Right ventricle myocardium superior (tissue), 1 donor: ENCODE measurements at regions not wholly inside any gene's neighbourhood (a gene's known extent, or its start where the extent isn't known, plus 50 kb on each side); places are given as distances from the start of the nearest gene placed in this dataset.
"Not testable (repeated sequence)": the region's sequence is repeated elsewhere in the genome, so short reads cannot be mapped to it uniquely, and the experiment has no call there.

ENCODE experiments used
- ATAC-seq: fragments of 200-7000 bp; cut with Tn5 transposase; one replicate; pipeline ENCODE4 v1.9.1; 2020; ENCODE audit warnings: mild to moderate bottlenecking; ENCODE audit not compliant: poor library complexity
- DNase-seq: peaks from one replicate; pipeline ENCODE4 v3.0.0-alpha.2; 2020
- intact Hi-C: fragments of 100-400 bp; cut with DNase I; formaldehyde crosslinking; loops from one replicate; pipeline ENCODE4 v1.11.2; 2022
- donor health status: DM: no; HTN: yes; CAD: no; lungs with severe emphysema.

DNA sequence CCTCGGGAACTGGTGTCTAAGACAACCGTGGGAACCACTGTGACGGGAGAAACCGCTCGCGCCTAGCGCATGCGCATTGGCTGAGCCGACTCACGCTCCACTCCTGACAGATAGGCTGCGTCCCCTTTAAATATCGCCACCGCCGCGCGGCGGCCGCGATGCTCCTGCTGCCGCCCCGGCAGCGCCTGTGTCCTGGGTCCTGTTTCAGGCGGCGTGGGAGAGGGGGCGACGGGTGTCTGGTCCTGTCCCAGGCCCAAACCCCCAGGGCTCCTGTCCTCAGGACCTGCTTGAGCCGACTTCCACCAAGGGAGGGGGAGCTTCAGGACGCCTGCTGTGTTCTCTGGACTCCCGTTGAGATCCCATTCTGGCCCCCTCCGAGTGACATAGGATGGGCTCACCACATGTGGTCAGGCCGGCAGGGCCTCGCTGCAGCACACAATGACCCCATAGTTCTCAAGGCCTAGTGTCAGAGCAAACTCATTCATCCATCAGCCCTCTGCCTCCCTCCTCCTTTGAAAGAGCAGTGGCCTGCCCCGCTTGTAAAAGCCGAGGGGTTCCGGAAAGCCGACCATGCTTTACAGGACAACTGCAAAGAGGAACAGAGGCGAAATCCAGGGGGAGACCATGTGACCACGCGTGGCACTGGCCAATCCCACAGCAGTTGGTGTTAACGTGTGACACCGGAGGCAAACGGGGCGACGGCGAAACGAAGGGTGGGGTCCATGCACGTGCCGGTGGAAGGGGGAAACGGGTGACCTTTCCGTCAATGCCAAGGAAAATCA, 710.0 kb upstream of the TPTE start:
- intact Hi-C loops, ATAC-seq, DNase-seq: not testable (repeated sequence)

DNA sequence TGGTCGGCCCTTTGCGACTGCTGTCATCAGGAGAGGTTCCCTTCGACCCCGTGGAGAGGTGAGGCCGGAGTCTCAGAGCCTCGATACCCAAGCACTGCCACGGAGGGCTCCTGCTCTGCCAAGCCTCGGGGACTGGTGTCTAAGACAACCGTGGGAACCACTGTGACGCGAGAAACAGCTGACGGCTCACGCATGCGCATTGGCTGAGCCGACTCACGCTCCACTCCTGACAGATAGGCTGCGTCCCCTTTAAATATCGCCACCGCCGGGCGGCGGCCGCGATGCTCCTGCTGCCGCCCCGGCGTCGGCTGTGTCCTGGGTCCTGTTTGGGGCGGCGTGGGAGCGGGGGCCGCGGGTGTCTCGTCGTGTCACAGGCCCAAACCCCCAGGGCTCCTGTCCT, 708.9 kb upstream of the TPTE start:
- DNase-seq, ATAC-seq, intact Hi-C loops: not testable (repeated sequence)

DNA sequence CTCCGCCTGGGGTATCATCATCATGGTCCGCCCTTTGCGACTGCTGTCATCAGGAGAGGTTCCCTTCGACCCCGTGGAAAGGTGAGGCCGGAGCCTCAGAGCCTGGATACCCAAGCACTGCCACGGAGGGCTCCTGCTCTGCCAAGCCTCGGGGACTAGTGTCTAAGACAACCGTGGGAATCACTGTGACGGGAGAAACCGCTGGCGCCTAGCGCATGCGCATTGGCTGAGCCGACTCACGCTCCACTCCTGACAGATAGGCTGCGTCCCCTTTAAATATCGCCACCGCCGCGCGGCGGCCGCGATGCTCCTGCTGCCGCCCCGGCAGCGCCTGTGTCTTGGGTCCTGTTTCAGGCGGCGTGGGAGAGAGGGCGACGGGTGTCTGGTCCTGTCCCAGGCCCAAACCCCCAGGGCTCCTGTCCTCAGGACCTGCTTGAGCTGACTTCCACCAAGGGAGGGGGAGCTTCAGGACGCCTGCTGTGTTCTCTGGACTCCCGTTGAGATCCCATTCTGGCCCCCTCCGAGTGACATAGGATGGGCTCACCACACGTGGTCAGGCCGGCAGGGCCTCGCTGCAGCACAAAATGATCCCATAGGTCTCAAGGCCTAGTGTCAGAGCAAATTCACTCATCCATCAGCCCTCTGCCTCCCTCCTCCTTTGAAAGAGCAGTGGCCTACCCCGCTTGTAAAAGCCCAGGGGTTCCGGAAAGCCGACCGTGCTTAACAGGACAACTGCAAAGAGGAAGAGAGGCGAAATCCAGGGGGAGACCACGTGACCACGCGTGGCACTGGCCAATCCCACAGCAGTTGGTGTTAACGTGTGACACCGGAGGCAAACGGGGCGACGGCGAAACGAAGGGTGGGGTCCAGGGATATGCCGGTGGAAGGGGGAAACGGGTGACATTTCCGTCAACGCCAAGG, 707.2 kb upstream of the TPTE start:
- ATAC-seq, intact Hi-C loops, DNase-seq: not testable (repeated sequence)

DNA sequence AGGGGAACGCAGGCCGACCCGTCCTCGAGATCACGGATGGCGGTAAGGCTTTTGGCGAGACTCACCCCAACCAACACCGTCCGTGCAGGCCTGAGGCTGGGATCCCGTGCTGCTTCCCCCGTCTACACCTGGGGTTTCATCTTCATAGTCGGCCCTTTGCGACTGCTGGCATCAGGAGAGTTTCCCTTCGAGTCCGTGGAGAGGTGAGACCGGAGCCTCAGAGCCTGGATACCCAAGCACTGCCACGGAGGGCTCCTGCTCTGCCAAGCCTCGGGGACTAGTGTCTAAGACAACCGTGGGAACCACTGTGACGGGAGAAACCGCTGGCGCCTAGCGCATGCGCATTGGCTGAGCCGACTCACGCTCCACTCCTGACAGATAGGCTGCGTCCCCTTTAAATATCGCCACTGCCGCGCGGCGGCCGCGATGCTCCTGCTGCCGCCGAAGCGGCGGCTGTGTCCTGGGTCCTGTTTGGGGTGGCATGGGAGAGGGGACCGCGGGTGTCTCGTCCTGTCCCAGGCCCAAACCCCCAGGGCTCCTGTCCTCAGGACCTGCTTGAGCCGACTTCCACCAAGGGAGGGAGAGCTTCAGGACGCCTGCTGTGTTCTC, 706.1 kb upstream of the TPTE start:
- ATAC-seq, DNase-seq, intact Hi-C loops: not testable (repeated sequence)

DNA sequence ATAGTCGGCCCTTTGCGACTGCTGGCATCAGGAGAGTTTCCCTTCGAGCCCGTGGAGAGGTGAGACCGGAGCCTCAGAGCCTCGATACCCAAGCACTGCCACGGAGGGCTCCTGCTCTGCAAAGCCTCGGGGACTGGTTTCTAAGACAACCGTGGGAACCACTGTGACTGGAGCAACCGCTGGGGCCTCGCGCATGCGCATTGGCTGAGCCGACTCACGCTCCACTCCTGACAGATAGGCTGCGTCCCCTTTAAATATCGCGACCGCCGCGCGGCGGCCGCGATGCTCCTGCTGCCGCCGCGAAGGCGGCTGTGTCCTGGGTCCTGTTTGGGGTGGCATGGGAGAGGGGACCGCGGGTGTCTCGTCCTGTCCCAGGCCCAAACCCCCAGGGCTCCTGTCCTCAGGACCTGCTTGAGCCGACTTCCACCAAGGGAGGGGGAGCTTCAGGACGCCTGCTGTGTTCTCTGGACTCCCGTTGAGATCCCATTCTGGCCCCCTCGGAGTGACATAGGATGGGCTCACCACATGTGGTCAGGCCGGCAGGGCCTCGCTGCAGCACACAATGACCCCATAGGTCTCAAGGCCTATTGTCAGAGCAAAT, 704.5 kb upstream of the TPTE start:
- ATAC-seq, DNase-seq, intact Hi-C loops: not testable (repeated sequence)

DNA sequence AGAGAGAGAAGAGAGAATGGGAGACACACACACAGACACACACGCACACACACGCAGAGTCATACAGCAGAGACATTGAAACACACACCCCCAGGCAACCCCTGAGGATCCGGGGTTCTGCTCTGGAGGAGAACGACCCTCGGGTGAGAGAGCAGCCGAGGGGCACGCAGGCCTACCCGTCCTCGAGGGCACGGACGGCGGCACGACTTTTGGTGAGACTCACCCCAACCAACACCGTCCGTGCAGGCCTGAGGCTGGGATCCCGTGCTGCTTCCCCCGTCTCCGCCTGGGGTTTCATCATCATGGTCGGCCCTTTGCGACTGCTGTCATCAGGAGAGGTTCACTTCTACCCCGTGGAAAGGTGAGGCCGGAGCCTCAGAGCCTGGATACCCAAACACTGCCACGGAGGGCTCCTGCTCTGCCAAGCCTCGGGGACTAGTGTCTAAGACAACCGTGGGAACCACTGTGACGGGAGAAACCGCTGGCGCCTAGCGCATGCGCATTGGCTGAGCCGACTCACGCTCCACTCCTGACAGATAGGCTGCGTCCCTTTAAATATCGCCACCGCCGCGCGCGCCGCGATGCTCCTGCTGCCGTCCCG, 703.4 kb upstream of the TPTE start:
- DNase-seq, ATAC-seq, intact Hi-C loops: not testable (repeated sequence)

DNA sequence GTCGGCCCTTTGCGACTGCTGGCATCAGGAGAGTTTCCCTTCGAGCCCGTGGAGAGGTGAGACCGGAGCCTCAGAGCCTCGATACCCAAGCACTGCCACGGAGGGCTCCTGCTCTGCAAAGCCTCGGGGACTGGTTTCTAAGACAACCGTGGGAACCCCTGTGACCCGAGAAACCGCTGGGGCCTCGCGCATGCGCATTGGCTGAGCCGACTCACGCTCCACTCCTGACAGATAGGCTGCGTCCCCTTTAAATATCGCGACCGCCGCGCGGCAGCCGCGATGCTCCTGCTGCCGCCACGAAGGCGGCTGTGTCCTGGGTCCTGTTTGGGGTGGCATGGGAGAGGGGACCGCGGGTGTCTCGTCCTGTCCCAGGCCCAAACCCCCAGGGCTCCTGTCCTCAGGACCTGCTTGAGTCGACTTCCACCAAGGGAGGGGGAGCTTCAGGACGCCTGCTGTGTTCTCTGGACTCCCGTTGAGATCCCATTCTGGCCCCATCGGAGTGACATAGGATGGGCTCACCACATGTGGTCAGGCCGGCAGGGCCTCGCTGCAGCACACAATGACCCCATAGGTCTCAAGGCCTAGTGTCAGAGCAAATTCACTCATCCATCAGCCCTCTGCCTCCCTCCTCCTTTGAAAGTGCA, 701.7 kb upstream of the TPTE start:
- DNase-seq, intact Hi-C loops, ATAC-seq: not testable (repeated sequence)

DNA sequence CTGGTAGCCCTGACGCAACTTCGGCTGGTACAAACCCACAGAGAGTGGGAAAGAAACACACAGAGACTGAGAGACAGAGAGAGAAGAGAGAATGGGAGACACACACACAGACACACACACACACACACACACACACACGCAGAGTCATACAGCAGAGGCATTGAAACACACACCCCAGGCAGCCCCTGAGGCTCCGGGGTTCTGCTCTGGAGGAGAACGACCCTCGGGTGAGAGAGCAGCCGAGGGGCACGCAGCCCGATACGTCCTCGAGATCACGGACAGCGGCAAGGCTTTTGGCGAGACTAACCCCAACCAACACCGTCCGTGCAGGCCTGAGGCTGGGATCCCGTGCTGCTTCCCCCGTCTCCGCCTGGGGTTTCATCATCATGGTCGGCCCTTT, 700.8 kb upstream of the TPTE start:
- intact Hi-C loops, DNase-seq: not testable (repeated sequence)

DNA sequence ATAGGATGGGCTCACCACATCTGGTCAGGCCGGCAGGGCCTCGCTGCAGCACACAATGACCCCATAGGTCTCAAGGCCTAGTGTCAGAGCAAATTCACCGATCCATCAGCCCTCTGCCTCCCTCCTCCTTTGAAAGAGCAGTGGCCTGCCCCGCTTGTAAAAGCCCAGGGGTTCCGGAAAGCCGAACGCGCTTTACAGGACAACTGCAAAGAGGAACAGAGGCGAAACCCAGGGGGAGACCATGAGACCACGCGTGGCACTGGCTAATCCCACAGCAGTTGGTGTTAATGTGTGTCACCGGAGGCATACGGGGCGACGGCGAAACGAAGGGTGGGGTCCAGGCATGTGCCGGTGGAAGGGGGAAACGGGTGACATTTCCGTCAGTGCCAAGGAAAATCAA, 699.9 kb upstream of the TPTE start:
- intact Hi-C loops, DNase-seq, ATAC-seq: not testable (repeated sequence)

More for the DNA sequence above, 700.8 kb upstream of the TPTE start:
- ATAC-seq = not testable (repeated sequence)

DNA sequence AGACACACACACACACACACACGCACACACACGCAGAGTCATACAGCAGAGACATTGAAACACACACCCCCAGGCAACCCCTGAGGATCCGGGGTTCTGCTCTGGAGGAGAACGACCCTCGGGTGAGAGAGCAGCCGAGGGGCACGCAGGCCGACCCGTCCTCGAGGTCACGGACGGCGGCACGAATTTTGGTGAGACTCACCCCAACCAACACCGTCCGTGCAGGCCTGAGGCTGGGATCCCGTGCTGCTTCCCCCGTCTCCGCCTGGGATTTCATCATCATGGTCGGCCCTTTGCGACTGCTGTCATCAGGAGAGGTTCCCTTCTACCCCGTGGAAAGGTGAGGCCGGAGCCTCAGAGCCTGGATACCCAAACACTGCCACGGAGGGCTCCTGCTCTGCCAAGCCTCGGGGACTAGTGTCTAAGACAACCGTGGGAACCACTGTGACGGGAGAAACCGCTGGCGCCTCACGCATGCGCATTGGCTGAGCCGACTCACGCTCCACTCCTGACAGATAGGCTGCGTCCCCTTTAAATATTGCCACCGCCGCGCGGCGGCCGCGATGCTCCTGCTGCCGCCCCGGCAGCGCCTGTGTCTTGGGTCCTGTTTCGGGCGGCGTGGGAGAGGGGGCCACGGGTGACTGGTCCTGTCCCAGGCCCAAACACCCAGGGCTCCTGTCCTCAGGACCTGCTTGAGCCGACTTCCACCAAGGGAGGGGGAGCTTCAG, 699.1 kb upstream of the TPTE start:
- ATAC-seq, intact Hi-C loops, DNase-seq: not testable (repeated sequence)

DNA sequence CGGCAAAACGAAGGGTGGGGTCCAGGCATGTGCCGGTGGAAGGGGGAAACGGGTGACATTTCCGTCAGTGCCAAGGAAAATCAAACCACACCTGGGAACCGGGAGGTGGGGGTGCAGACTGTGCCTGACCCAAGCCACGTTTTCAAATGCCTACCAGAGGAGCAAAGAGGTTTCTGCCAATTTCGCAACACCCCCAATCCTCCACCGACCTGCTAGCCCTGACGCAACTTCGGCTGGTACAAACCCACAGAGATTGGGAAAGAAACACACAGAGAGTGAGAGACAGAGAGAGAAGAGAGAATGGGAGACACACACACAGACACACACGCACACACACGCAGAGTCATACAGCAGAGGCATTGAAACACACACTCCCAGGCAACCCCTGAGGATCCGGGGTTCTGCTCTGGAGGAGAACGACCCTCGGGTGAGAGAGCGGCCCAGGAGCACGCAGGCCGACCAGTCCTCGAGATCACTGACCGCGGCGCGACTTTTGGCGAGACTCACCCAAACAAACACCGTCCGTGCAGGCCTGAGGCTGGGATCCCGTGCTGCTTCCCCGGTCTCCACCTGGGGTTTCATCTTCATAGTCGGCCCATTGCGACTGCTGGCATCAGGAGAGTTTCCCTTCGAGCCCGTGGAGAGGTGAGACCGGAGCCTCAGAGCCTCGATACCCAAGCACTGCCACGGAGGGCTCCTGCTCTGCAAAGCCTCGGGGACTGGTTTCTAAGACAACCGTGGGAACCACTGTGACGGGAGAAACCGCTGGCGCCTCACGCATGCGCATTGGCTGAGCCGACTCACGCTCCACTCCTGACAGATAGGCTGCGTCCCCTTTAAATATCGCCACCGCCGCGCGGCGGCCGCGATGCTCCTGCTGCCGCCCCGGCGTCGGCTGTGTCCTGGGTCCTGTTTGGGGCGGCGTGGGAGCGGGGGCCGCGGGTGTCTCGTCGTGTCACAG, 697.9 kb upstream of the TPTE start:
- DNase-seq = peak; percentile 73
- ATAC-seq = not testable (repeated sequence)

DNA sequence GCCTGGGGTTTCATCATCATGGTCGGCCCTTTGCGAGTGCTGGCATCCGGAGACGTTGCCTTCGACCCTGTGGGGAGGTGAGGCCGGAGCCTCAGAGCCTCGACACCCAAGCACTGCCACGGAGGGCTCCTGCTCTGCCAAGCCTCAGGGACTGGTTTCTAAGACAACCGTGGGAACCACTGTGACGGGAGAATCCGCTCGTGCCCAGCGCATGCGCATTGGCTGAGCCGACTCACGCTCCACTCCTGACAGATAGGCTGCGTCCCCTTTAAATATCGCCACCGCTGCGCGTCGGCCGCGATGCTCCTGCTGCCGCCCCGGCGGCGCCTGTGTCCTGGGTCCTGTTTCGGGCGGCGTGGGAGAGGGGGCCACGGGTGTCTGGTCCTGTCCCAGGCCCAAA, 690.6 kb upstream of the TPTE start:
- intact Hi-C loops, ATAC-seq: not testable (repeated sequence)

More for the DNA sequence above, 697.9 kb upstream of the TPTE start:
- intact Hi-C loops = not testable (repeated sequence)

DNA sequence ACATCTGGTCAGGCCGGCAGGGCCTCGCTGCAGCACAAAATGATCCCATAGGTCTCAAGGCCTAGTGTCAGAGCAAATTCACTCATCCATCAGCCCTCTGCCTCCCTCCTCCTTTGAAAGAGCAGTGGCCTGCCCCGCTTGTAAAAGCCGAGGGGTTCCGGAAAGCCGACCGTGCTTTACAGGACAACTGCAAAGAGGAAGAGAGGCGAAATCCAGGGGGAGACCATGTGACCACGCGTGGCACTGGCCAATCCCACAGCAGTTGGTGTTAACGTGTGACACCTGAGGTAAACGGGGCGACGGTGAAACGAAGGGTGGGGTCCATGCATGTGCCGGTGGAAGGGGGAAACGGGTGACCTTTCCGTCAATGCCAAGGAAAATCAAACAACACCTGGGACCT, 688.6 kb upstream of the TPTE start:
- DNase-seq, ATAC-seq, intact Hi-C loops: not testable (repeated sequence)

More for the DNA sequence above, 690.6 kb upstream of the TPTE start:
- DNase-seq = not testable (repeated sequence)

DNA sequence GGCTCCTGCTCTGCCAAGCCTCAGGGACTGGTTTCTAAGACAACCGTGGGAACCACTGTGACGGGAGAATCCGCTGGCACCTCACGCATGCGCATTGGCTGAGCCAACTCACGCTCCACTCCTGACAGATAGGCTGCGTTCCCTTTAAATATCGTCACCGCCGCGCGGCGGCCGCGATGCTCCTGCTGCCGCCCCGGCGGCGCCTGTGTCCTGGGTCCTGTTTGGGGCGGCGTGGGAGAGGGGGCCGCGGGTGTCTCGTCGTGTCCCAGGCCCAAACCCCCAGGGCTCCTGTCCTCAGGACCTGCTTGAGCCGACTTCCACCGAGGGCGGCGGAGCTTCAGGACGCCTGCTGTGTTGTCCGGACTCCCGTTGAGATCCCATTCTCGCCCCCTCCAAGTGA, 684.8 kb upstream of the TPTE start:
- DNase-seq, intact Hi-C loops: not testable (repeated sequence)

DNA sequence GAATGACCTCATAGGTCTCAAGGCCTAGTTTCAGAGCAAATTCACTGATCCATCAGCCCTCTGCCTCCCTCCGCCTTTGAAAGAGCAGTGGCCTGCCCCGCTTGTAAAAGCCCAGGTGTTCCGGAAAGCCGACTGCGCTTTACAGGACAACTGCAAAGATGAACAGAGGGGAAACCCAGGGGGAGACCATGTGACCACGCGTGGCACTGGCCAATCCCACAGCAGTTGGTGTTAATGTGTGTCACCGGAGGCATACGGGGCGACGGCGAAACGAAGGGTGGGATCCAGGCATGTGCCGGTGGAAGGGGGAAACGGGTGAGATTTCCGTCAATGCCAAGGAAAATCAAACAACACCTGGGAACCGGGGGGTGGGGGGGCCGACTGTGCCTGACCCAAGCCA, 684.4 kb upstream of the TPTE start:
- ATAC-seq, DNase-seq, intact Hi-C loops: not testable (repeated sequence)

More for the DNA sequence above, 684.8 kb upstream of the TPTE start:
- ATAC-seq = not testable (repeated sequence)

DNA sequence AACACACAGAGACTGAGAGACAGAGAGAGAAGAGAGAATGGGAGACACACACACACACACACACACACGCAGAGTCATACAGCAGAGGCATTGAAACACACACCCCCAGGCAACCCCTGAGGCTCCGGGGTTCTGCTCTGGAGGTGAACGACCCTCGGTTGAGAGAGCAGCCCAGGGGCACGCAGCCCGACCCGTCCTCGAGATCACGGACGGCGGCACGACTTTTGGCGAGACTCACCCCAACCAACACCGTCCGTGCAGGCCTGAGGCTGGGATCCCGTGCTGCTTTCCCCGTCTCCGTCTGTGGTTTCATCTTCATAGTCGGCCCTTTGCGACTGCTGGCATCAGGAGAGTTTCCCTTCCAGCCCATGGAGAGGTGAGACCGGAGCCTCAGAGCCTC, 683.9 kb upstream of the TPTE start:
- ATAC-seq, intact Hi-C loops, DNase-seq: not testable (repeated sequence)
